GM12891 (cell line): ENCODE measurements at regions not wholly inside any gene's neighbourhood (a gene's known extent, or its start where the extent isn't known, plus 50 kb on each side); places are given as distances from the start of the nearest gene placed in this dataset.

ENCODE experiments used
- DNase-seq: peaks from one replicate; pipeline ENCODE4 v3.0.0; 2011; ENCODE audit warnings: low spot score; ENCODE audit not compliant: insufficient read length
- FAIRE-seq: peaks from 2 replicates; lab custom pipeline; 2011; peaks lifted over from hg19 to GRCh38; lab: Jason Lieb, UNC
- PAX5 ChIP-seq: IDR thresholded peaks from 2 replicates; pipeline ENCODE4 v1.6.1; 2011; ENCODE audit warnings: low read length, moderate library complexity, mild to moderate bottlenecking; ENCODE audit not compliant: insufficient read depth, severe bottlenecking
- POLR2A ChIP-seq: IDR thresholded peaks from 2 replicates; pipeline ENCODE4 v1.6.1; 2011; ENCODE audit warnings: low read depth, low read length, control low read depth
- POLR2AphosphoS5 ChIP-seq: IDR thresholded peaks from 2 replicates; pipeline ENCODE4 v1.6.1; 2011; ENCODE audit warnings: low read depth, low read length, control low read depth
- POU2F2 ChIP-seq: IDR thresholded peaks from 2 replicates; pipeline ENCODE4 v1.6.1; 2011; ENCODE audit warnings: low read depth, mild to moderate bottlenecking, control low read depth, low read length, moderate library complexity
- SPI1 ChIP-seq: IDR thresholded peaks from 2 replicates; pipeline ENCODE4 v1.6.1; 2011; ENCODE audit warnings: low read depth, low read length, control low read depth
- TAF1 ChIP-seq: IDR thresholded peaks from 2 replicates; pipeline ENCODE4 v1.6.1; 2011; ENCODE audit warnings: low read depth, low read length, control low read depth

GRCh38 chr9:100699668-100700067, 121.8 kb downstream of the CAVIN4 start:
- FAIRE-seq (no peak), DNase-seq (no peak)
- TF ChIP-seq POLR2AphosphoS5 = no peak
- TF ChIP-seq POU2F2 = no peak

- TF ChIP-seq POU2F2 (no peak), PAX5 (no peak), SPI1 (no peak), POLR2A (no peak), TAF1 (no peak), POLR2AphosphoS5 (no peak)
- DNase-seq (no peak), FAIRE-seq (no peak)
Measured at GRCh38 chr9:100700689-100701318, 122.9 kb downstream of the CAVIN4 start.

GRCh38 chr9:100714372-100715099, 136.7 kb downstream of the CAVIN4 start:
- TF ChIP-seq POLR2AphosphoS5 = no peak
- no peak for TF ChIP-seq POLR2A
- TF ChIP-seq SPI1 = no peak
- no peak for TF ChIP-seq PAX5
- TF ChIP-seq POU2F2 = no peak
- TF ChIP-seq TAF1 = no peak
- DNase-seq (peak; percentile 28), FAIRE-seq (peak; percentile 62)

- no peak for FAIRE-seq
- TF ChIP-seq POLR2A (no peak), TAF1 (no peak), SPI1 (no peak), PAX5 (no peak), POLR2AphosphoS5 (no peak), POU2F2 (no peak)
- DNase-seq = no peak
Measured at GRCh38 chr9:100715100-100715380, 137.2 kb downstream of the CAVIN4 start.

GRCh38 chr9:100718717-100719116, 140.8 kb downstream of the CAVIN4 start:
- FAIRE-seq (no peak), DNase-seq (no peak)
- TF ChIP-seq POU2F2 = no peak
- TF ChIP-seq SPI1 = no peak
- TF ChIP-seq PAX5 = no peak
- no peak for TF ChIP-seq POLR2A
- TF ChIP-seq POLR2AphosphoS5 = no peak
- no peak for TF ChIP-seq TAF1

GRCh38 chr9:100720922-100721321, 143.0 kb downstream of the CAVIN4 start:
- no peak for DNase-seq
- no peak for FAIRE-seq
- TF ChIP-seq PAX5 (no peak), POLR2AphosphoS5 (no peak), SPI1 (no peak)

- DNase-seq = no peak
Measured at GRCh38 chr9:100724886-100725285, 147.0 kb downstream of the CAVIN4 start.

GRCh38 chr9:100725371-100725770, 147.5 kb downstream of the CAVIN4 start:
- TF ChIP-seq SPI1 (no peak), TAF1 (no peak), POU2F2 (no peak), PAX5 (no peak), POLR2AphosphoS5 (no peak), POLR2A (no peak)
- FAIRE-seq (no peak), DNase-seq (no peak)

More at GRCh38 chr9:100724886-100725285, 147.0 kb downstream of the CAVIN4 start:
- no peak for FAIRE-seq
- no peak for TF ChIP-seq SPI1

- TF ChIP-seq POLR2AphosphoS5 = no peak
- no peak for TF ChIP-seq POLR2A
- no peak for TF ChIP-seq TAF1
- TF ChIP-seq PAX5 = no peak
- no peak for TF ChIP-seq SPI1
- no peak for TF ChIP-seq POU2F2
- FAIRE-seq = no peak
- DNase-seq = no peak
Measured at GRCh38 chr9:100729336-100729895, 151.5 kb downstream of the CAVIN4 start.

- no peak for TF ChIP-seq POLR2A
- TF ChIP-seq PAX5 = no peak
- TF ChIP-seq POU2F2 = no peak
- no peak for TF ChIP-seq SPI1
- TF ChIP-seq POLR2AphosphoS5 = no peak
- TF ChIP-seq TAF1 = no peak
- DNase-seq (no peak), FAIRE-seq (no peak)
Measured at GRCh38 chr9:100730086-100730485, 152.2 kb downstream of the CAVIN4 start.
